Central memory CD8-positive, alpha-beta T cell (primary cell): ENCODE measurements at regions not wholly inside any gene's neighbourhood (a gene's known extent, or its start where the extent isn't known, plus 50 kb on each side); places are given as distances from the start of the nearest gene placed in this dataset.

Experiments
- ATAC-seq: fragments of 150-1000 bp; cut with Tn5 transposase; replicated peaks from 2 replicates; pipeline ENCODE4 v1.10.0; 2022; ENCODE audit warnings: mild to moderate bottlenecking, moderate FRiP score, moderate number of reproducible peaks; ENCODE audit not compliant: poor library complexity, severe bottlenecking; ENCODE audit errors: extremely low read depth
- DNase-seq, 2 donors: peaks; one replicate each; pipeline ENCODE4 v3.0.0; 2021; ENCODE audit warnings: low spot score in 2 of 2
- H3K27ac Mint-ChIP-seq: one replicate; pipeline ENCODE4 v1.8.0; 2022; ENCODE audit warnings: low read depth, mild to moderate bottlenecking, moderate library complexity, mixed read lengths
- H3K27me3 Mint-ChIP-seq: one replicate; pipeline ENCODE4 v1.8.0; 2022; ENCODE audit warnings: mixed read lengths
- H3K36me3 Mint-ChIP-seq: one replicate; pipeline ENCODE4 v1.8.0; 2022; ENCODE audit warnings: mild to moderate bottlenecking, moderate library complexity, mixed read lengths; ENCODE audit not compliant: insufficient read depth
- H3K4me1 Mint-ChIP-seq: one replicate; pipeline ENCODE4 v1.8.0; 2022; ENCODE audit warnings: mixed read lengths
- H3K4me3 Mint-ChIP-seq: one replicate; pipeline ENCODE4 v1.8.0; 2022; ENCODE audit warnings: mild to moderate bottlenecking, moderate library complexity, mixed read lengths
- H3K9me3 Mint-ChIP-seq: one replicate; pipeline ENCODE4 v1.8.0; 2022; ENCODE audit warnings: mixed read lengths

DNA sequence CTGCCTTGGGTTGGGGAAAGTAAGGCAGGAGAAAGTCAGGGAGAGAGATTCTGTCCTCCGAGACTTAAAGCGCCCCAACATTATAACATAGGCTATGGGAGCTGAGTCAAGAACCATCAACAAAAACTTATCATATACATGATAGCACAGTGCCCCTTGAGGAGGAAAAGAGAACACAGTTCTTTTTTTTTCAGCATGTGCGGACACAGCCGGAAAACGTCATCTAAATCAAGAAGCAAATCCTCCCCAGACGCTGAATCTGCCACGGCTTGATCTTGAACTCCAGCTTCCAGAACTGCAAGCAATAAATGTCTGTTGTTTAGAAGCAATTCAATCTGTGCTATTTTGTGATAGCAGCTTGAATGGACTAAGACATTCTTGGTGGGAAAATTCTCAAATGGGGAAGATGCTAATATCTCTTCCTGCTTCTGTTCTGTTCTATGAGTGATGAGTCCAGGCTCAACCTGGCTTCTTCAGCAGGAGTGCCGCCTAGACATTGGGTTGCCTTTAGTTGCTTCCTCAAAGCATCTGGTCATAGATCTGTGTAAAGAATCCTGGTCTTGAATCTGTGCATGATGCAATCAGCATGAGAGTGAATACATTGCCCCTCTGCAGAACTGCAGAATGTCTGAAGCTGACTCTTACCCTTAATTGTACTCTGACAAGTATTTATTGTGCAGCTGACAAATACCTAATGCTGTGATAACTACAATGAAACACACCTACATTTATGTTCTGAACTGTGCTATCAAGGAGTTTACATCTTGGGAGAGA is 549.8 kb upstream of the PRKX start:
- Mint-ChIP-seq H3K4me3 (no peak overlapping the region), H3K4me1 (no peaks in the 10 kb centered on the region), H3K36me3 (no peaks in the 10 kb centered on the region), H3K27me3 (no peaks in the 10 kb centered on the region), H3K27ac (no peak overlapping the region), H3K9me3 (peaks cover 5% of the 10 kb centered on the region)
- DNase-seq, result no peak
- ATAC-seq, result no peak

DNA sequence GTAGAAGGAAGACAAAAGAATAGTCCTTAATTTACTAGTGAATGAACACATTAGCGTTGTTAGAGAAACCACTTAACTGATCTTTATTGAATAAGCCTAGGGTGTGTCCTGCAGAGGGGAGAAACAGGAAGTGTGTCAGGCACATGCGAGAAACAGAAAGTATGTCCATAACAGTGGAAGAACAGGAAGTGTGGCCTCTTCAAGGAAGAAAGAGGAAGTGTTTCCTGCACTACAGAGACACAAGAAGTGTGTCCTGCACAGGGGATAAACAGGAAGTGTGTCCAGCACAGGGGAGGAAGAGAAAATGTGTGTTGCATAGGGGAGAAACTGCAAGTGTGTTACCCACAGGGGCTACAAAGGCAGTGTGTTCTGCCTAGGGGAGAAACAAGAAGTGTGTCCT is 539.6 kb upstream of the PRKX start:
- Mint-ChIP-seq H3K27ac (no peak overlapping the region), H3K9me3 (no peaks in the 10 kb centered on the region)

DNA sequence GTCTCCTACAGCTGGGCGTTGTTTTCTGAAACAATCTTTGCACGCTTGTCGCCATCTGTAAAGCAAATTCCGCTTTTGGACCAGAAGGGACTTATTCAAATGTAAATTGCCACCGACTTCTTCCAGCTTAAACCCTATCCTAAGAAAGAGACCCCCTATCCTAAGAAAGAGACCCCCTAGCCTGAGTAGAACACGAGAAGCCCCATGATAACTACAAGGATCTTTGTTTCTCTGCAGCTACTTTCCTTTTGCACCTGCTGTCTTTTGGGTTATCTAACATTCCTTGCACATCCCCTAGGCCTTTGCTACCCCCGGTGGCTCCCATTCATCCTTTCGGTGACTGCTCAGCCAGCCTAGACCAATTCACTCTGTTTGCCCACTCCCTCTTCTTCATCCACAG is 536.0 kb upstream of the PRKX start:
- H3K9me3 Mint-ChIP-seq, result no peaks in the 10 kb centered on the region
- ATAC-seq (no peak), DNase-seq (no peak)
- H3K4me1 Mint-ChIP-seq, result no peaks in the 10 kb centered on the region
- H3K4me3 Mint-ChIP-seq, result no peak overlapping the region
- H3K27me3 Mint-ChIP-seq, result no peaks in the 10 kb centered on the region
- no peak overlapping the region for H3K27ac Mint-ChIP-seq
- H3K36me3 Mint-ChIP-seq, result no peaks in the 10 kb centered on the region

More for the DNA sequence above, 539.6 kb upstream of the PRKX start:
- no peak for ATAC-seq
- no peaks in the 10 kb centered on the region for H3K36me3 Mint-ChIP-seq
- DNase-seq, result no peak
- no peaks in the 10 kb centered on the region for H3K4me1 Mint-ChIP-seq
- no peaks in the 10 kb centered on the region for H3K27me3 Mint-ChIP-seq
- no peak overlapping the region for H3K4me3 Mint-ChIP-seq

DNA sequence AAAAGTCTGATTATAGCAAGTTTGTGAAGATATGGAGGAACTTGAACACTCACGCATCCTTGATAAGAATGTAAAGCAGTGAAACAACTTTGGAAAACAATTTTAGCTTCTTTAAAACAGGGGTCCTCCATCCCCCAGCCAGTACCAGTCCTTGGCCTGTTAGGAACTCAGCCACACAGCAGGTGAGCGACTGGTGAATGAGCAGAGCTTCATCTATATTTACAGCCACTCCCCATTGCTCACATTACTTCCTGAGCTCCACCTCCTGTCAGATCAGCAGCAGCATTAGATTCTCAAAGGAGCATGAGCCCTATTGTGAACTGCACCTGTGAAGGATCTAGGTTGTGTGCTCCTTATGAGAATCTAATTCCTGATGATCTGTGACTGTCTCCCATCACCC is 530.3 kb upstream of the PRKX start:
- H3K36me3 Mint-ChIP-seq, result no peaks in the 10 kb centered on the region
- no peak overlapping the region for H3K27ac Mint-ChIP-seq
- no peaks in the 10 kb centered on the region for H3K4me1 Mint-ChIP-seq
- H3K4me3 Mint-ChIP-seq, result no peak overlapping the region
- DNase-seq, result no peak
- no peaks in the 10 kb centered on the region for H3K27me3 Mint-ChIP-seq
- H3K9me3 Mint-ChIP-seq, result no peaks in the 10 kb centered on the region
- ATAC-seq, result no peak

DNA sequence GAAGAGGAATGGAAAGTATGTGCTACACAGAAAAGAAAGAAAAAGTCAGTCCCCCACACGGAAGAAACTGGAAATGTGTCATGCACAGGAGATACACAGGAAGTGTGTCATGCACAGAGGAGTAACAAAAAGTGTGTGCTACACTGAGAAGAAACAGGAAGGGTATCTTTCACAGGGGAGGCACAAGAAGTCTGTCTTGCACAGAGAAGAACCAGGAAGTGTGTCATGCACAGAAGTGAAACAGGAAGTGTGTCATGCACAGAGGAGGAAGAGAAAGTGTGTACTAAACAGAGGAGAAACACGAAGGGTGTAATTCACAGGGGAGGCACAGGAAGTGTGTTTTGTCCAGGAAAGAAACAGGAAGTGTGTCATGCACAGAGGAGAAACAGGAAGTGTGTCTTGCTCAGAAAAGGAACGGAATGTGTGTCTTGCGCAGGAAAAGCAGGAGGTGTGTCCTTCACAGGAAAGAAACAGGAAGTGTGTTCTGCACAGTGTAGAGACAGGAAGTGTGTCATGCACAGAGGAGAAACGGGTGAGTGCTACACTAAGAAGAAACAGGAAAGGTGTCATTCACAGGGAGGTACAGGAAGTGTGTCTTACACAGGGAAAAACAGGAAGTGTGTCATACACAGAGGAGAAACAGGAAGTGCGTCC is 527.2 kb upstream of the PRKX start:
- Mint-ChIP-seq H3K36me3 (no peaks in the 10 kb centered on the region), H3K9me3 (no peaks in the 10 kb centered on the region), H3K4me1 (no peaks in the 10 kb centered on the region), H3K4me3 (no peak overlapping the region), H3K27me3 (no peaks in the 10 kb centered on the region), H3K27ac (no peak overlapping the region)
- no peak for DNase-seq
- peak; percentile 70 for ATAC-seq

DNA sequence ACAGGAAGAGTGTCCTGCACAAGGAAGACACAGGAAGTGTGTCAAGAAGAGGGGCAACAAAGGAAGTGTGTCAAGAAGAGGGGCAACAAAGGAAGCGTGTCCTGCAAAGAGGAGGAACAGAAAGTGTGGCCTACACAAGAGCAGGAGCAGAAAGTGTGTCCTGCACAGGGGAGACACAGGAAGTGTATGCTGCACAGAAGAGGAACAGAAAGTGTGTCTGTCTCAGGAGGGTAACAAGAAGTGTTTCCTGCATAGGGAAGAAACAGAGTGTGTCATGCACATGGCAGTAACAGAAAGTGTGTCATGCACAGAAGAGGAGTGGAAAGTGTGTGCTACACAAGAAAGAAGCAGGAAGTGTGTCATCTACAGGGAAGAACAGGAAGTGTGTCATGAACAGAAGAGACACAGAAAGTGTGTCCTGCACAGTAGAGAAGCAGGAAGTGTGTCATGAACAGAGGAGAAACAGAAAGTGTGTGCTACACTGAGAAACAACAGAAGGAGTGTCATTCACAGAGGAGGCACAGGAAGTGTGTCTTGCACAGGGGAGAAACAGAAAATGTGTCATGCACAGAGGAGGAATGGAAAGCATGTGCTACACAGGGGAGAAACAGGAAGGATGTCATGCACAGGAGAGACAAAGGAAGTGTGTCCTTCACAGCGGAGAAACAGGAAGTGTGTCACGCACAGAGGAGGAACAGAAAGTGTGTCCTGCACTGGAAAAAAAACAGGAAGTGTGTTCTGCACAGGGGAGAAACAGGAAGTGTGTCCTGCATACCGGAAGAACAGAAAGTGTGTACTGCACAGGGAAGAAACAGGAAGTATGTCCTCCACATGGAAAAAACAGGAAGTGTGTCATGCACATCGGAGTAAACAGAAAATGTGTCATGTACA is 526.4 kb upstream of the PRKX start:
- DNase-seq, result no peak
- H3K27me3 Mint-ChIP-seq, result no peaks in the 10 kb centered on the region

DNA sequence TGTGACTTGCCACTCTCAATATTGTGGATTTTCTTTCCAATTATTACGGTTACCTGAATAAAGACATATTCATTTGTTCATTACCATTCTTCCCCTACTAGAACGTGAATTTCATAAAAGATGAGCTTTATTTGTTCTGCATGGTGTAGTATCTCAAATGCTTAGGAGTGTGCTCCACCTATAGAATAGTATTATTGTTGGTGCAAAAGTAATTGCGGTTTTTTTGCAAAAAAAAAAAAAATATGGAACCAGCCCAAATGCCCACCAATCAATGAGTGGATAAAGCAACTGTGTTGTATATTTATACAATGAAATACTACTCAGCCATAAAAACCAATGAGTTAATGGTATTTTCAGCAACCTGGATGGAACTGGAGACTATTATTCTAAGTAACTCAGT is 525.5 kb upstream of the PRKX start:
- ATAC-seq (no peak), DNase-seq (no peak)
- Mint-ChIP-seq H3K27me3 (no peaks in the 10 kb centered on the region), H3K9me3 (no peaks in the 10 kb centered on the region), H3K36me3 (no peaks in the 10 kb centered on the region), H3K4me3 (no peak overlapping the region), H3K4me1 (no peaks in the 10 kb centered on the region), H3K27ac (no peak overlapping the region)

More for the DNA sequence above, 526.4 kb upstream of the PRKX start:
- no peaks in the 10 kb centered on the region for H3K4me1 Mint-ChIP-seq
- no peak for ATAC-seq
- H3K9me3 Mint-ChIP-seq, result no peaks in the 10 kb centered on the region
- no peaks in the 10 kb centered on the region for H3K36me3 Mint-ChIP-seq
- H3K4me3 Mint-ChIP-seq, result no peak overlapping the region
- no peak overlapping the region for H3K27ac Mint-ChIP-seq

DNA sequence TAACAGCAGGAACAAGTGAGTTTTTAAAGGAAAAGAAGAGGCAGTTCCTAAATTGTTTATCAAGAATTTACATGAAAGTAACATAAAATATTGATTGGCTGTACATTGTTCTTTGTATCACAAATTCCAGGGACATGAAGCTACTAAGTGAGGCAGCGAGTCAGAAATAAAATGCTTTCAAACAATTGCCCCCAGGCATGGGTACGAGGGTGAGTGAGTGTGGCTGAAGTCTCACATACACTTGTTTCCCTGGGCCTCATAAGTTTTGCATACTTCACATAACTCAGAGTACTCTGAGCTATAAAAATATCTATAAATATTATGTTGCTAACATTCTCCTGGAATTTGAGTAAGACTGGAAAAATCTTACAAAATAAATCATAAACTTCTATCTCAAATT is 511.6 kb upstream of the PRKX start:
- no peak for DNase-seq
- H3K27me3 Mint-ChIP-seq, result no peaks in the 10 kb centered on the region
- H3K4me3 Mint-ChIP-seq, result no peak overlapping the region
- no peak for ATAC-seq
- H3K4me1 Mint-ChIP-seq, result no peaks in the 10 kb centered on the region
- H3K9me3 Mint-ChIP-seq, result peaks cover 11% of the 10 kb centered on the region
- H3K36me3 Mint-ChIP-seq, result no peaks in the 10 kb centered on the region
- no peak overlapping the region for H3K27ac Mint-ChIP-seq

DNA sequence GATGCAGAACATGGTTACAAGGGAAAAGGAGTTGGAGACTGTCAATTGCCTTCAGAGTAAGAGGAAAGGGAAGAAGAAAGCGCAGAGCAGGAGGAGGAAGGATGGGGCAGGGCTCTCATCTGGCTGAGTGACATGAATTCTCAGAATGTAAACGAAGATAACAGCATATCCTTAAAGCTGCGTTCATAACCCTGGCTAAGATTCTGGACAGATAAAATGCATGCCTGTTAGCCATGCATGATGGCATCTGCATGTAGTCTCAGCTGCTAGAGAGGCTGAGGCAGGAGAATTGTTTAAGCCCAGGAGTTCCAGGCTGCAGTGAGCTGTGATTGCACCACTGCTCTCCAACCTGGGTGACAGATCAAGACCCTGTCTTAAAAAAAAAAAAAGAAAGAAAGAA is 493.5 kb upstream of the PRKX start:
- ATAC-seq (no peak), DNase-seq (no peak)
- H3K27me3 Mint-ChIP-seq, result no peaks in the 10 kb centered on the region
- H3K36me3 Mint-ChIP-seq, result peaks cover 1% of the 10 kb centered on the region
- H3K27ac Mint-ChIP-seq, result no peak overlapping the region
- H3K4me3 Mint-ChIP-seq, result no peak overlapping the region
- no peaks in the 10 kb centered on the region for H3K4me1 Mint-ChIP-seq
- peaks cover 15% of the 10 kb centered on the region for H3K9me3 Mint-ChIP-seq

DNA sequence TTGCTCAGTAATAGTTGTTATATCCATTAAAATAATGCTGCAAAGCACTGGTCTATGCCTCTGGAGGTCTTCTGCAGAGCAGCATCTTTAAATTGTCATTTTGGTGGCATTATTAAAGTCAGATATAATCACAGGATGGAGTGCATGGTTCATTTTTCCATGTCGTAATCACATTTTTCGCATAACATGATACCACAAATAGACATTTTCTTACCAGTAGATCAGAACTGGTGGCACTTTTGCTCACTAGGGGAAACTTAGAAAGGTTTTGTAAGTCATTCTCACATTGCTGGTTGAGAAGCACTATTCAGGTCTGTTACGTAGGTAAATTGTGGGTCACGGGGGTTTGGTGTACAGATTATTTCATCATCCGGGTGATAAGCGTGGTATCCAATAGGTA is 484.5 kb upstream of the PRKX start:
- no peak for DNase-seq
- ATAC-seq, result no peak
- Mint-ChIP-seq H3K4me1 (no peaks in the 10 kb centered on the region), H3K9me3 (peaks cover 13% of the 10 kb centered on the region), H3K36me3 (no peaks in the 10 kb centered on the region), H3K27me3 (no peaks in the 10 kb centered on the region), H3K4me3 (no peak overlapping the region), H3K27ac (no peak overlapping the region)

DNA sequence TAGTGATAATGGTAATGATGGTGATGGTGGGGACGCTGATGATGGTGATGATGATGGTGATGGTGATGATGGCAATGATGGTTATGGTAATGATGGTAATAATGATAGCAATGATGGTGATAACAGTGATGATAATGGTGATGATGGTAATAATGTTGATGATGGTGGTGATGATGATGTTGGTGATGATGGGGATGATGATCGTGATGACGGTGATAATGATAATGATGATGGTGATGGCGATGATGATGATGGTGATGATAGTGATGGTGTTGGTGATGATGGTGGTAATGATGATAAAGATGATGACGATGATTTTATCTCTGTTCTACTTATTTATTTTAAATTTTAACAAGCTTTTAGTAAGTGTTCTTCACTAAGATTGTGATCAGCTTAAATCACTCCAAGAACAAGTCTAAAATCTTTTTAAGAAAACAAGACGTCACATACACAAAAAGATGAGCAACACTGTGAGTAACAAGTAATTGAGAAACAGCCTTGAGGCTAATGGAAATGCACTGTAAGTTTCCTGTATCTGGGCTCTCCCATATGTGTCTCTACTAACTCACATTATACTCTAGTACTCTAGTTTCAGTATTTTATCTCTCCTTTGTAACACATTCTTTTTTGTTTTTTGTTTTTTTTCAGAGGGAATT is 480.2 kb upstream of the PRKX start:
- H3K27me3 Mint-ChIP-seq, result no peaks in the 10 kb centered on the region
- no peak overlapping the region for H3K27ac Mint-ChIP-seq
- H3K36me3 Mint-ChIP-seq, result no peaks in the 10 kb centered on the region
- ATAC-seq (no peak), DNase-seq (no peak)
- no peak overlapping the region for H3K4me3 Mint-ChIP-seq
- H3K9me3 Mint-ChIP-seq, result peaks cover 15% of the 10 kb centered on the region
- H3K4me1 Mint-ChIP-seq, result no peaks in the 10 kb centered on the region

DNA sequence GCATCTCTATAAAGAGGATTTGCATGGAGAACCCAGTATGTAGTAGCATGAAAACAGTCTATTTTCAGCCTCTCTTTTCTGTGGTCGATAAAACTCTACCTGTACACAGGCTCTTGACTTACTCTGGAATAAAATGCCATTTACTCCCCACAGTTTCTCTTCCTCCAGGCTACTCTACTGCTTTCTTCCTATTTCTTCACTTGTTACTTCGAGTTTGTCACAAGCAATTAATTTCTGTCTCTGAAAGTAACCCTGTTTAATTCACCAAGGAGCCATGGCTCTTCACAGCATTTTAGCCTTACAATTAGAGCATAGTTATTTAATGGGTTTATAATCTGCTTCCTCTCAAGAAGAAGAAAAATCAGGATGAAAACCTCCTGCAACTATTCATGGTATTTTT is 472.9 kb upstream of the PRKX start:
- DNase-seq (no peak), ATAC-seq (no peak)
- no peaks in the 10 kb centered on the region for H3K4me1 Mint-ChIP-seq
- H3K27ac Mint-ChIP-seq, result no peak overlapping the region
- H3K36me3 Mint-ChIP-seq, result no peaks in the 10 kb centered on the region
- H3K9me3 Mint-ChIP-seq, result peaks cover 10% of the 10 kb centered on the region
- H3K4me3 Mint-ChIP-seq, result no peak overlapping the region
- H3K27me3 Mint-ChIP-seq, result no peaks in the 10 kb centered on the region
